H9 (cell line): ENCODE measurements at regions not wholly inside any gene's neighbourhood (a gene's known extent, or its start where the extent isn't known, plus 50 kb on each side); places are given as distances from the start of the nearest gene placed in this dataset.

Source experiments
- DNase-seq: peaks from one replicate; pipeline ENCODE4 v3.0.0-alpha.2; 2017
- H2AFZ ChIP-seq: one replicate; pipeline ENCODE4 v1.6.1; 2013; ENCODE audit warnings: mild to moderate bottlenecking, low read length, control low read depth, moderate library complexity
- H2AK5ac ChIP-seq: 2 replicates; pipeline ENCODE4 v1.6.1; 2013; ENCODE audit warnings: low read length, control low read depth, mixed read lengths; ENCODE audit not compliant: insufficient read length
- H2BK120ac ChIP-seq: one replicate; pipeline ENCODE4 v1.6.1; 2013; ENCODE audit warnings: low read depth, mild to moderate bottlenecking, low read length, control low read depth, inconsistent platforms; ENCODE audit not compliant: poor library complexity, severe bottlenecking
- H2BK12ac ChIP-seq: 2 replicates; pipeline ENCODE4 v1.6.1; 2013; ENCODE audit warnings: low read length, control low read depth, mixed read lengths, low read depth; ENCODE audit not compliant: insufficient read length
- H2BK15ac ChIP-seq: 2 replicates; pipeline ENCODE4 v1.6.1; 2013; ENCODE audit warnings: low read depth, low read length, control low read depth
- H2BK20ac ChIP-seq: one replicate; pipeline ENCODE4 v1.6.1; 2013; ENCODE audit warnings: low read depth, mild to moderate bottlenecking, low read length, control low read depth, inconsistent platforms; ENCODE audit not compliant: poor library complexity, severe bottlenecking
- H2BK5ac ChIP-seq: 2 replicates; pipeline ENCODE4 v1.6.1; 2013; ENCODE audit warnings: low read length, control low read depth, mixed read lengths; ENCODE audit not compliant: insufficient read length
- H3K14ac ChIP-seq: 2 replicates; pipeline ENCODE4 v1.6.1; 2013; ENCODE audit warnings: low read length, control low read depth; ENCODE audit not compliant: insufficient read depth
- H3K18ac ChIP-seq: 2 replicates; pipeline ENCODE4 v1.6.1; 2013; ENCODE audit warnings: low read depth, mild to moderate bottlenecking, mixed read lengths, low read length, control low read depth; ENCODE audit not compliant: insufficient read length
- H3K23ac ChIP-seq: 2 replicates; pipeline ENCODE4 v1.6.1; 2013; ENCODE audit warnings: low read length, control low read depth, mixed read lengths, low read depth; ENCODE audit not compliant: insufficient read length
- H3K23me2 ChIP-seq: 2 replicates; pipeline ENCODE4 v1.6.1; 2013; ENCODE audit warnings: low read depth, mild to moderate bottlenecking, mixed read lengths, low read length, control low read depth; ENCODE audit not compliant: insufficient read length, poor library complexity, severe bottlenecking
- H3K27ac ChIP-seq: 2 replicates; pipeline ENCODE4 v1.5.1; 2013; ENCODE audit warnings: low read length, control low read depth, mixed read lengths, low read depth; ENCODE audit not compliant: insufficient read length
- H3K27me3 ChIP-seq: 2 replicates; pipeline ENCODE4 v1.6.1; 2013; ENCODE audit warnings: low read length, control low read depth, inconsistent platforms; ENCODE audit not compliant: insufficient read depth
- H3K4ac ChIP-seq: 2 replicates; pipeline ENCODE4 v1.6.1; 2013; ENCODE audit warnings: low read depth, mild to moderate bottlenecking, control low read depth, inconsistent platforms, low read length, moderate library complexity
- H3K4me1 ChIP-seq: 2 replicates; pipeline ENCODE4 v1.6.1; 2013; ENCODE audit warnings: low read length, control low read depth, inconsistent platforms; ENCODE audit not compliant: insufficient read depth
- H3K4me2 ChIP-seq: 2 replicates; pipeline ENCODE4 v1.6.1; 2013; ENCODE audit warnings: low read length, control low read depth, mixed read lengths; ENCODE audit not compliant: insufficient read length, insufficient read depth
- H3K56ac ChIP-seq: 2 replicates; pipeline ENCODE4 v1.6.1; 2013; ENCODE audit warnings: low read depth, mild to moderate bottlenecking, mixed read lengths, low read length, control low read depth; ENCODE audit not compliant: insufficient read length
- H3K79me1 ChIP-seq: 2 replicates; pipeline ENCODE4 v1.6.1; 2013; ENCODE audit warnings: low read depth, mild to moderate bottlenecking, moderate library complexity, low read length, control low read depth, inconsistent platforms; ENCODE audit not compliant: insufficient read depth, poor library complexity, severe bottlenecking
- H3K79me2 ChIP-seq: 2 replicates; pipeline ENCODE4 v1.6.1; 2013; ENCODE audit warnings: low read length, control low read depth, inconsistent platforms; ENCODE audit not compliant: insufficient read depth
- H3K9ac ChIP-seq: 2 replicates; pipeline ENCODE4 v1.6.1; 2013; ENCODE audit warnings: low read length, control low read depth, mixed read lengths; ENCODE audit not compliant: insufficient read length; ENCODE audit errors: extremely low read depth
- H3K9me3 ChIP-seq: one replicate; pipeline ENCODE4 v1.6.1; 2013; ENCODE audit warnings: low read depth, low read length, inconsistent platforms; ENCODE audit not compliant: control insufficient read depth
- H3T11ph ChIP-seq: one replicate; pipeline ENCODE4 v1.6.1; 2013; ENCODE audit warnings: mild to moderate bottlenecking, low read length, control low read depth, inconsistent platforms
- H4K20me1 ChIP-seq: one replicate; pipeline ENCODE4 v1.6.1; 2013; ENCODE audit not compliant: control insufficient read depth, insufficient read length, insufficient read depth
- H4K5ac ChIP-seq: 2 replicates; pipeline ENCODE4 v1.6.1; 2013; ENCODE audit warnings: low read depth, mild to moderate bottlenecking, mixed read lengths, low read length, control low read depth; ENCODE audit not compliant: insufficient read length
- H4K8ac ChIP-seq: replicated peaks from 2 replicates; pipeline ENCODE4 v1.6.1; 2013; ENCODE audit warnings: low read length, control low read depth, mixed read lengths, low read depth; ENCODE audit not compliant: insufficient read length
- H4K91ac ChIP-seq: 2 replicates; pipeline ENCODE4 v1.6.1; 2013; ENCODE audit warnings: low read depth, mild to moderate bottlenecking, moderate library complexity, mixed read lengths, low read length, control low read depth; ENCODE audit not compliant: insufficient read length
- H3K27ac Mint-ChIP-seq, 3 experiments: 2 replicates in 2 of 3; 3 replicates in 1 of 3; pipeline ENCODE4 v1.8.0; 2020 to 2021; ENCODE audit warnings: mixed read lengths in 3 of 3, mild to moderate bottlenecking in 1 of 3, moderate library complexity in 1 of 3
- H3K27me3 Mint-ChIP-seq: 2 replicates; pipeline ENCODE4 v1.8.0; 2021; ENCODE audit warnings: low read depth, mild to moderate bottlenecking, moderate library complexity, mixed read lengths
- H3K36me3 Mint-ChIP-seq, 3 experiments: 2 replicates in 2 of 3; 3 replicates in 1 of 3; pipeline ENCODE4 v1.8.0; 2020 to 2021; ENCODE audit warnings: low read depth in 3 of 3, mixed read lengths in 3 of 3; ENCODE audit not compliant: insufficient read depth in 1 of 3
- H3K4me1 Mint-ChIP-seq, 2 experiments: 2 replicates each; pipeline ENCODE4 v1.8.0; 2020; ENCODE audit warnings: mixed read lengths in 2 of 2
- H3K4me3 Mint-ChIP-seq, 2 experiments: 2 replicates in 1 of 2; 3 replicates in 1 of 2; pipeline ENCODE4 v1.8.0; 2020 to 2021; ENCODE audit warnings: mild to moderate bottlenecking in 2 of 2, mixed read lengths in 2 of 2, moderate library complexity in 1 of 2
- H3K9me3 Mint-ChIP-seq, 2 experiments: 2 replicates in 1 of 2; 3 replicates in 1 of 2; pipeline ENCODE4 v1.8.0; 2020; ENCODE audit warnings: mild to moderate bottlenecking in 2 of 2, mixed read lengths in 2 of 2, moderate library complexity in 1 of 2
- CTCF ChIP-seq: fragments of 200-600 bp; sonication (generic); conservative IDR thresholded peaks from 3 replicates; pipeline ENCODE4 v1.8.0; 2021; ENCODE audit warnings: antibody characterized with exemption, mild to moderate bottlenecking
- WGBS: extraction: QIAGEN DNeasy Blood & Tissue Kit; methylation state at CpG from one replicate; pipeline ENCODE4 v1.1.7; 2013; ENCODE audit warnings: missing lambda C conversion rate, low lambda C conversion rate, mixed read lengths; ENCODE audit not compliant: insufficient read length; ENCODE audit errors: extremely low coverage; 5-methylcytosine and 5-hydroxymethylcytosine counted together

- peak; percentile 67 for DNase-seq
- no peaks in the 10 kb centered on the region for H3K79me2 ChIP-seq
- no peak overlapping the region for H3K27ac Mint-ChIP-seq
- no peak overlapping the region for H3K9ac ChIP-seq
- peak; percentile 74 for TF ChIP-seq CTCF
- no CpG with 5 or more reads among the region's 5 CpGs for WGBS
- no peak overlapping the region for H2BK12ac ChIP-seq
- H3K27ac ChIP-seq = no peak overlapping the region
- H3T11ph ChIP-seq = no peak overlapping the region
- H2AK5ac ChIP-seq = no peak overlapping the region
- no peak overlapping the region for H3K18ac ChIP-seq
- no peaks in the 10 kb centered on the region; a peak in 1 of 5 replicates for H3K9me3 Mint-ChIP-seq
- no peak overlapping the region for H2BK5ac ChIP-seq
- no peaks in the 10 kb centered on the region for H3K79me1 ChIP-seq
- no peak overlapping the region for H4K5ac ChIP-seq
- H3K27me3 Mint-ChIP-seq = peaks cover 2% of the 10 kb centered on the region
- no peaks in the 10 kb centered on the region for H3K4me1 ChIP-seq
- H3K23ac ChIP-seq = no peak overlapping the region
- H3K36me3 Mint-ChIP-seq = no peaks in the 10 kb centered on the region
- no peak overlapping the region for H2BK15ac ChIP-seq
- H3K56ac ChIP-seq = no peak overlapping the region
- H3K14ac ChIP-seq = no peak overlapping the region
- no peak overlapping the region for H4K91ac ChIP-seq
- H2AFZ ChIP-seq = no peak overlapping the region
- no peak overlapping the region for H2BK20ac ChIP-seq
- H3K9me3 ChIP-seq = no peaks in the 10 kb centered on the region
- H2BK120ac ChIP-seq = no peak overlapping the region
- H3K4me3 Mint-ChIP-seq = no peak overlapping the region
- H3K27me3 ChIP-seq = no peaks in the 10 kb centered on the region
- H3K4me1 Mint-ChIP-seq = peaks cover 0 to 2% of the 10 kb centered on the region in 2 experiments; a peak in 1 of 4 replicates
- H3K4me2 ChIP-seq = no peak overlapping the region
- no peak overlapping the region for H4K8ac ChIP-seq
- no peaks in the 10 kb centered on the region for H4K20me1 ChIP-seq
- no peak overlapping the region for H3K4ac ChIP-seq
- H3K23me2 ChIP-seq = no peaks in the 10 kb centered on the region
Observed at GRCh38 chr5:2805080-2805479, 53.6 kb upstream of the IRX2 start.
